GM21447 (cell line): ENCODE measurements at regions not wholly inside any gene's neighbourhood (a gene's known extent, or its start where the extent isn't known, plus 50 kb on each side); places are given as distances from the start of the nearest gene placed in this dataset.
A peak's percentile ranks its signal among the peaks of the same experiment; 100 is the strongest.

ENCODE experiments used
- ATAC-seq: cut with Tn5 transposase; IDR thresholded peaks from one replicate; pipeline ENCODE4 v1.9.1; 2021; ENCODE audit not compliant: unreplicated experiment

GRCh38 chr4:114173968-114174367 lies 194.5 kb upstream of the ARSJ start:
- no peak for ATAC-seq

GRCh38 chr4:114177628-114178027 lies 198.2 kb upstream of the ARSJ start:
- no peak for ATAC-seq

- ATAC-seq, result no peak
Measured at GRCh38 chr4:114178392-114178791, 198.9 kb upstream of the ARSJ start.

- no peak for ATAC-seq
Measured at GRCh38 chr4:114180481-114180880, 201.0 kb upstream of the ARSJ start.

- no peak for ATAC-seq
Measured at GRCh38 chr4:114184901-114185300, 205.5 kb upstream of the ARSJ start.

- no peak for ATAC-seq
Measured at GRCh38 chr4:114187592-114187991, 208.1 kb upstream of the ARSJ start.

GRCh38 chr4:114191496-114191895 lies 212.0 kb upstream of the ARSJ start:
- ATAC-seq, result no peak

GRCh38 chr4:114192854-114193253 lies 213.4 kb upstream of the ARSJ start:
- ATAC-seq, result no peak

GRCh38 chr4:114193624-114194399 lies 214.4 kb upstream of the ARSJ start:
- ATAC-seq, result no peak

- no peak for ATAC-seq
Measured at GRCh38 chr4:114196606-114197005, 217.2 kb upstream of the ARSJ start.

- no peak for ATAC-seq
Measured at GRCh38 chr4:114200026-114200425, 220.6 kb upstream of the ARSJ start.

GRCh38 chr4:114205261-114205660 lies 225.8 kb upstream of the ARSJ start:
- ATAC-seq, result no peak

- no peak for ATAC-seq
Measured at GRCh38 chr4:114208574-114209151, 229.2 kb upstream of the ARSJ start.

- peak; percentile 90 for ATAC-seq
Measured at GRCh38 chr4:114209584-114209983, 230.1 kb upstream of the ARSJ start.

GRCh38 chr4:114211556-114211955 lies 232.1 kb upstream of the ARSJ start:
- no peak for ATAC-seq

GRCh38 chr4:114217150-114217817 lies 237.8 kb upstream of the ARSJ start:
- no peak for ATAC-seq

GRCh38 chr4:114223580-114223979 lies 244.1 kb upstream of the ARSJ start:
- ATAC-seq, result no peak

GRCh38 chr4:114225436-114225835 lies 246.0 kb upstream of the ARSJ start:
- no peak for ATAC-seq

GRCh38 chr4:114226179-114226578 lies 246.7 kb upstream of the ARSJ start:
- ATAC-seq, result no peak

GRCh38 chr4:114226968-114227760 lies 247.7 kb upstream of the ARSJ start:
- ATAC-seq, result no peak

GRCh38 chr4:114229706-114230105 lies 250.3 kb upstream of the ARSJ start:
- ATAC-seq, result no peak
